ENCODE measurements at regions not wholly inside any gene's neighbourhood (a gene's known extent, or its start where the extent isn't known, plus 50 kb on each side); places are given as distances from the start of the nearest gene placed in this dataset.

DNA sequence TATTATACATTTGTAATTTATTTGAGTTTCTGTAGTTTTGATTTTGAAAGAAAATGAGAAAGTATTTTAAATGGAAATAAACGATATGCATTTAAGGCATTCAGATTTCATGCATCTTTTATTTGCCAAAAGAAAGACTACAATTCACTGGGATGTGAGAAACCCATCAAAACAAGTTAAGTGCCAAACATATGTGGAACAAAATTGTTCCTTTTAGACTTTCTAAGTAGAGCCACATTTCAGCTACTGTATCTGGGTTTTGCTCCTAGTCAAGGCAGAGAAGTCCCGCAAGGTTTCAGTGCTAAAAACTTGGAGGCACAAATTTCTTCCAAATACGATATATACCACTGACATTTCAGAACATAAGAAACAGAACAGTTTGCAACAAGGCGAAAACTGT, 1191.9 kb downstream of the SLITRK5 start:
- TF ChIP-seq GATA2 (IDR thresholded peaks at IDR 0.05; ENCODE audit: low read depth, low read length) = no peak
- no peak for TF ChIP-seq GATA3 (IDR thresholded peaks at IDR 0.05; ENCODE audit: low read depth, low read length)

Data from SH-SY5Y (cell line).